Astrocyte of the cerebellum (primary cell): ENCODE measurements at regions not wholly inside any gene's neighbourhood (a gene's known extent, or its start where the extent isn't known, plus 50 kb on each side); places are given as distances from the start of the nearest gene placed in this dataset.
A peak's percentile ranks its signal among the peaks of the same experiment; 100 is the strongest.

ENCODE experiments used
- DNase-seq: peaks from one replicate; pipeline ENCODE4 v3.0.0-alpha.2; 2011; ENCODE audit warnings: low read depth
- H3K4me3 ChIP-seq: 2 replicates; pipeline ENCODE4 v1.5.1; 2011; ENCODE audit warnings: mild to moderate bottlenecking, low read depth, low read length, moderate library complexity
- in situ Hi-C: cut with HindIII; loops from 2 replicates; pipeline ENCODE4 v1.10.0; 2017; ENCODE audit warnings: low sequenced_read_pairs
- TF ChIP-seq, protein P1 (sequence below): IDR thresholded peaks from 2 replicates; pipeline ENCODE4 v1.5.1; 2012; ENCODE audit warnings: low read length, low read depth, moderate library complexity, mild to moderate bottlenecking; ENCODE audit errors: missing control alignments

DNA sequence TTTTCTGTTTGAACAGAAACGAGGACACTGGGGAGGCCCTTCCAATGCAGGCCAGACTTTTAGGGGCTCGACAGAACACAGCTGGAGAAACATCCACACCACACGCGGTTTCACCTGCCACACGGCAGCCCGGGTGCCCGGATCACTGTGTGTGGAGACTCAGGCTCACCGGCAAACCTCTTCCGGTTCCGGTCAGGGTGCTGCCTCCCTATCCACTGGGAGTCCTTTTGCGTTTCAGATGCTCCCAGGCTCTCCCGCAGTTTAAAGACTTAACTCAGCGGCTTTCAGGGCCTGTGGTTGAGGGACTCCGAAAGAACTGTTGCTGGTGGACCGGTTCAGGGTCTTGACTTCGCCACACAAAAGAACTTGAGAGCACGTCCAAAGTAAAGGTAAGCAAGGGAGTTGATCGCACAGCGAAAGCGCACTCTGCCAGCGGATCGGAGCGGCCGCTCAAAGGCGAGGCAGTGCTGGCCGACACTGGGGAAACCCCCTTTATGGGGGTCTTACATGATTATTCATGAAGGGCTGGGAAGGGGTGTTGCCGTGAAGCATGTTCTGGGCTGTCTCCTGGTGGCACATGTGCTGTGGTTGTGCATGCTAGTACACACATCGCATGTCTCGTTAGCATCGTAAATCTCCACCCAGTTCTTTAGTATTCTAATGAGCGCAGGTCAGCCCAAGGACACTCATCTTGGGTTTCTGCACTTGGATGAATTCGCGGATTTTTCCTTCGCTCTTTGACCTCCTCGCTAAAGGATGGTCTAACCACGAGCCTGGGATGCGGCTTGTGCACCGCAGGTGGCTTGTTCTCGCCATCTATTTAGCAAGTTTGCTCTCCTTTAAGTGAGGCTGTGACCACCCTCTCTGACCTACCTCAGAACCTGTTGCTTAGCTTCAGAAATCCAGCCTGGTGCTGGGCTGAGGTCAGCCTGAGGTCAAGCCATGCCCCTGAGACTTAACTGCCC, 180.3 kb downstream of the CDH26 start:
- H3K4me3 ChIP-seq, result peak overlapping the region; percentile 1
- DNase-seq, result peak; percentile 5
- in situ Hi-C loops, result no loop called here
- TF ChIP-seq, protein P1, sequence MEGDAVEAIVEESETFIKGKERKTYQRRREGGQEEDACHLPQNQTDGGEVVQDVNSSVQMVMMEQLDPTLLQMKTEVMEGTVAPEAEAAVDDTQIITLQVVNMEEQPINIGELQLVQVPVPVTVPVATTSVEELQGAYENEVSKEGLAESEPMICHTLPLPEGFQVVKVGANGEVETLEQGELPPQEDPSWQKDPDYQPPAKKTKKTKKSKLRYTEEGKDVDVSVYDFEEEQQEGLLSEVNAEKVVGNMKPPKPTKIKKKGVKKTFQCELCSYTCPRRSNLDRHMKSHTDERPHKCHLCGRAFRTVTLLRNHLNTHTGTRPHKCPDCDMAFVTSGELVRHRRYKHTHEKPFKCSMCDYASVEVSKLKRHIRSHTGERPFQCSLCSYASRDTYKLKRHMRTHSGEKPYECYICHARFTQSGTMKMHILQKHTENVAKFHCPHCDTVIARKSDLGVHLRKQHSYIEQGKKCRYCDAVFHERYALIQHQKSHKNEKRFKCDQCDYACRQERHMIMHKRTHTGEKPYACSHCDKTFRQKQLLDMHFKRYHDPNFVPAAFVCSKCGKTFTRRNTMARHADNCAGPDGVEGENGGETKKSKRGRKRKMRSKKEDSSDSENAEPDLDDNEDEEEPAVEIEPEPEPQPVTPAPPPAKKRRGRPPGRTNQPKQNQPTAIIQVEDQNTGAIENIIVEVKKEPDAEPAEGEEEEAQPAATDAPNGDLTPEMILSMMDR, result no peak

DNA sequence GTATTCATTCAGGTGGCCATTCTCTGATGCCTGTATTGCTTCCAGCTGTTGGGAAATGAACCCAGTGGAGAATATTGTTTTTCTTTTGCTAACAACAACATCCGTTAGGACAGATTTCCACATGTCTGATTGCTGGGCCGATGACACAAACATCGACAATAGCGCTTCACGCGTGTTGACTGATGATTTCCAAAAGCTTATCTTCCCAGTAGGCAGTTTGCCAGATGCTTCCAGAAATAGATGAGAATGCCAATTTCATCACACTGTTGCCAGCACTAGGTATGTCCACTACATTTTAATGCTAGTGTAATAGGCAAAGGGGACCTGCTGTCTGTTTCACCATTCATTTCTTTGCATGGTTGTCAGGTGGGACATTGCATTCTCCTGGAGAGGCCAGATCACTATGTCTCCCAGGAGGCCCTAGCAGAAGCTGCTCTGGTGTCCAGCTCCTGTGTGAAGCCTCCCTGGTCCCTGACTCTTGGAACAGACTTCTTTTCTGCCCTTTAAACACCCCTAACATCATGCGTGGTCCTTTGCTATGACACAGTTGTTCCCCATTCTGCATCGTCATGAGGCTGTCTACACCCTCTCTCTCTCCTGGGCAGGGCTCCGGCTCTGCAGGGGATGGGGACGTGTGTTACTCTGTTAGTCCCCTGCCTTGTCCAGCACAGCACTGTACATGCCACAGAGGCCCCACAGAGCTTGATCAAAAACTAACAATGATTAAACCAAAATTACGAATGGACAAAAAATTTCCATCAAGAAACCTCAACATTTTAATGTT, 181.6 kb downstream of the CDH26 start:
- no peak overlapping the region for H3K4me3 ChIP-seq
- DNase-seq, result no peak
- TF ChIP-seq, protein P1, result no peak
- in situ Hi-C loops, result no loop called here

DNA sequence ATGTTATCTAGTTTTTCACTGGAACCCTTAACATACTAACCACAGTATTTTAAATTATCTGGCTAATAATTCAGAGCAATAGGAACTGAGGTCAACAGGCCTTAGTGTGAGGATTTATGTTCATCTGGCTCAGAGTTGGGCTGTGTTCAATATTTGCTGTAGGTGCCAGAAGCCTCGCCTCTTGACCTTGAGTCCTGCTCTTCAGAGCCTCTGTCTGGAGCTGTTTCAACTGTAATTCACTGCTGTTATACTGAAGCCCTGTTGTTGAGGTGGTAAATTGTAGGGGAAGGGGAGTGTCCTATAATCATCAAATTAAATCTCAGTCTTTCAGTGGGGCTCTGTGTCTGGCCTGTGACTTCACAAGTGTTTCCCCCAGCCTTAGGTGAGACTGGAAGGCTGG, 184.4 kb downstream of the CDH26 start:
- TF ChIP-seq, protein P1, result no peak
- in situ Hi-C loops, result no loop called here
- no peak for DNase-seq
- no peak overlapping the region for H3K4me3 ChIP-seq

DNA sequence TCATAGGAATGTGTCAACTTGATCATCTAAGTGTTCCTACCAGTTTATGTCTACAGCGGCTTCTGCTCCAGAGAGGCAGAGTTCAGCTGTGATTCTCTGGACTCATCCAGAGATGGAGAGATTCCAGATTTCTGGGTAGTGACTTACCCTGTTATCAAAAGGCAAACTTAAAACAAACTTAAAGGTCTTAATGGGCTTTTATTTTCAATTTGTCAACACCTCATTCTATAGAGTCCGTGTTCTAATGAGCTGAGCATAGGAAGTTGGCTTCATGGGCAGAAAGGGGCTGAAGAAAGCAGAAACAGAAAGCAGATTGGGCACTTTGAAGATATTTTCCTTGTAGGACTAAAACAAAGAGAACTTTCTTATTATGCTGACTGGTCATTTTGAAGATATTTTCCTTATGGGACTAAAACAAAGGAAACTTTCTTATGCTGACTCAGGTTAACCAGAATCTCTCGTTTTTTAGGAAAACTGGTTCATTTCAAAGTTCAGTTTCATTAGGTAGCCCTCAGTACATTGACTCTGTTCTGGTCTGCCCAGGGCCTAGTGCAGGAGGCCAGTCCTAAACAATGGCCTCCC, 185.1 kb downstream of the CDH26 start:
- DNase-seq, result no peak
- H3K4me3 ChIP-seq, result no peak overlapping the region
- TF ChIP-seq, protein P1, result no peak
- in situ Hi-C loops, result no loop called here

DNA sequence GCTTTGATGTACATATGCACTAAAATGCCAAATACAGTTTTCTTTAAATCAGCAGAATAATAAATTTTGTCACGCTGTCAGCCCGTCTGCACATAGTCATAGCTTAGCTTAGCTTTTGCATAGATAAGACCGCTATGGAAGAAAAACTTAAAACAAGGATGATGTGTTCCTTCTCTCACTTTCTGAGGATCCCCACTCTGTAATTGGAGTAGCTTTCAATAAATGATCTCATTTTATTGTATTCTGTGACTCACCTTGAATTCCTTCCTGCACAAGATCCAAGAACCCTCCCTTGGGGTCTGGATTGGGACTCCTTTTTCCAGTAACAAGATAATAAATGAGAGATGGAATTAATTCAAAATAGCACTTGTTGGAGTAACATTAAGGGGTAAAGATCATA, 186.2 kb downstream of the CDH26 start:
- H3K4me3 ChIP-seq, result no peak overlapping the region
- in situ Hi-C loops, result no loop called here
- no peak for DNase-seq
- TF ChIP-seq, protein P1, result no peak

DNA sequence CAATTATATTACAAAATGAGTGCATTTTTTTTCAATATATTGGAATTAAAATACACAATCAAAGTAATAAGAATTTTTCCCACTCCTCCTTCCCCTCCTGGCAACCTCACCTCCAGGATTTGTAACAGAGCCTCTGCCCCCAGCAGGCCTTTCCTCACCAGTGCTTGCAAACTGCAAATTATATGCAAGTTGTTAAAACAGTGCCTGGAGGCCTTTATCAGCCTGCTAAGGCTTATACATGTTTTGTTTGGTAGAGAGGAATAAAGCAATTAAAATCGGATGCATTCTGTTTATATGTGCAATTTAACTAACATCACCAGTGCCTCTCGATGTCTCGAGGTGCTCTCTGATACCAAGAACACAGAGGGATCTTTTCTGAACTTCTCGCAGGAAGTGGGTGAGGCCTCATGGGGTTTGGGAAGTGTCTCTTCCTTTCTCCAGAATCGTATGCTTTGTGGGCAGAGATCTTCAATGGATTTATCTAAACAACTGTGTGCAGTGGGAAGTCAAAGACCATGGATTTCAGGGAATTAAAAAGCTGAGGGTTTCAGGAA, 186.8 kb downstream of the CDH26 start:
- no peak overlapping the region for H3K4me3 ChIP-seq
- TF ChIP-seq, protein P1, result no peak
- DNase-seq, result no peak
- in situ Hi-C loops, result no loop called here
